GM19351 (cell line): ENCODE measurements at regions not wholly inside any gene's neighbourhood (a gene's known extent, or its start where the extent isn't known, plus 50 kb on each side); places are given as distances from the start of the nearest gene placed in this dataset.

Experiments
- ATAC-seq: cut with Tn5 transposase; IDR thresholded peaks from one replicate; pipeline ENCODE4 v1.9.1; 2021; ENCODE audit warnings: mild to moderate bottlenecking, moderate library complexity; ENCODE audit not compliant: unreplicated experiment

GRCh38 chr11:104610635-104611034 lies 287.6 kb downstream of the CASP12 start:
- ATAC-seq = no peak

- ATAC-seq = peak; percentile 91
Observed at GRCh38 chr11:104609311-104610085, 288.8 kb downstream of the CASP12 start.

- ATAC-seq = no peak
Observed at GRCh38 chr11:104602643-104603042, 295.6 kb downstream of the CASP12 start.

- no peak for ATAC-seq
Observed at GRCh38 chr11:104594228-104594958, 303.9 kb downstream of the CASP12 start.

GRCh38 chr11:104588970-104589369 lies 309.3 kb downstream of the CASP12 start:
- ATAC-seq = no peak

DNA sequence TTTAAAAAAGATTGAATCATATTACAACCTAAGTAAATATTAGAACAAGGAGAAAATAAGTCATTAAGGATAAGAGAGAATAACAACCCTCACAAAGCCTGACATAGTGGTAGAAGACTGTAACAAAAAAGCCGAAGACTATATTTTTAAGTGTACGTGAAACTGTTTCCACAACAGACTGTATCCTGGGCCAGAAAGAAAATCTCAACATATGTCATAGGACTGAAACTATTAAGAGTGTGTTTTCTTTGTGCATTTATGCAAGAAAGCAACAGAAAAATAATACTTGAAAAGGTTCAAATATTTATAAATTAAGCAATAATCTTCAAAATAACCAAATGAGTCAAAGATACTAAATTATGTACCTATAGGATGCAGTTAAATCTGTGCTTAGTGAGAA lies 309.8 kb downstream of the CASP12 start:
- no peak for ATAC-seq

DNA sequence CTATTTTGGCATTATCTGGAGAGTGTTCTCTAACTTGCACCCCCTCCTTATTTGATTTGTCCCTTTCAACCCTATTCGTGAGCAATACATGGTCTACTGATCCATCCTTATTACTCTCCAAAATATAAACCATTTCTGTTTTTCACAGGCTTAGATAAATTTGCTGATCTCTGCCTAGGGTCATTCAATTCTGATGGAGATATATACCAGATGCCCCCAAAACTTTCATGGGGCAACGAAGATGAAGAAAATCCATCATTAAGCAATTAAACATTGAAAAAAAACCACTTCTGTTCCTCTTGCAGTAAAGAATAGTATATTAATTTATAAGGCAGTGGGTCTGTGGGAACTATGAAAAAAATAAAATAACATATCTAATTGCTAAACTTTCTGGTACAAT lies 313.4 kb downstream of the CASP12 start:
- no peak for ATAC-seq

DNA sequence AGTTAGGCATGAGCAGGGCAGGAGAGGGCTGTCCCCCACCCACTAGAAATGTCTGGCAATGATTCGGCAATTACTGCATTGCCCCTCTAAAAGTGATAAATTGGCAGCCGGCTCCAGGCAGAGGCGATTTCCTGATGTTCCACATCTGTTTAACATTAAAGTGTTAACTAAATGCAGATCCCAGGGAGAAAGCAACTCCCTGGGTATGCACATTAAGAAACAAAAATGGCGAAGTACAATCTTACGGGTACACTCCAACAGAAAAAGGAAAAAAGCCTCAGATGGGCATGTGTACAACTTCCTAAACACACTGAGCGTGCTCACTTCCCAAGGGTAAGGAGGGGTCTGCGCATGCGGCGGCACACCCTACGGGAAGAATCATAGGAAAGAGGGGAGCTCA lies 314.4 kb downstream of the CASP12 start:
- ATAC-seq = no peak

DNA sequence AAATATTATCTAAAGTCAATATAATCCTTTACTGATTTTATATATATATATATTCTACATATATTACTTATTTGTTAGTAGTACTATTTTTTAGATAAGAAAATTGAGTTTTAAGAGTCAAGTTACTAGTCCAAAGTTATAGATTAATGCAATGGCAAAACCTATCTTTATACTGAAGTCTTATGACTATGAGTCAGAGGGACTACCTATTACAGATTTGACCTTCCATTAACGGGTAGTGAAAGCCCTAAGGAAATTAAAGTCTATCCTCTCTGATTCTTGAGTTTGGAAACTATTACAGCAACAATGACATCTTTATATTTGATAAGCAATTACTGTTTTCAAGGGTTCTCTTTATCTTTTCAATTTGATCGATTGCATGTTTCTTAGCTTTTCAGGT lies 315.8 kb downstream of the CASP12 start:
- no peak for ATAC-seq

DNA sequence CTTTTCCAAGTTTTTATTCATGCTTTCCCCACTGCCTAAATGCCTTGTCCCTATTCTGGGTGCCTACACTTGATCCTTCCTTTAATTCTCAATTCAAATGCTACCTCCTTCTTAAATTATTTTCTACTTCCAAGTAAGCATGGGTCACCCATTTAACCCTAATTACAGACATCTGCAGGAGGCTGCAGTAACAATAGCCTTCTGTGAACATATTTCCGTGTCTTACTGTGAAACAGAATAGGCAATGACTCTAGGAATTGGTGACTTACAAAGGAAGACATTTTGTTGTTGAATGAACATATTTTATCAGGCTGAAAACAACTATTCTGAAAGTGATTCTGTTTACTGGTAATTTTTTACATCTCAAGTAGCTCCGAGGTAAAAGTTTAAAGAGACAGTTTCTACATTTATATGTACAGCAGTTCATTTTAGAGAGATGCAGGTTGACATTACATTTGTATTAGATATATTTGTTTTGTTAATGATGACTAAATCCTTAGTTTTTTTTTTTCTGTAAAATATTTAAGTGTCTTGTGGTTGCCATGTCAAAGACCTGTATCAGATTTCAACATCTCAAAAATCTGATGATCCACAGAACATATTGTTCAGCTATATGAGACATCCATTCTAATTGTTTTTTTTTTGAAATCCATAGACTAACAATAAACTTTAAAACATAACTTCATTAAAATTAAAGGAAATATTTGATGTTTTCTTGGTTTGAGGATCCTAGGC lies 316.8 kb downstream of the CASP12 start:
- ATAC-seq = no peak

DNA sequence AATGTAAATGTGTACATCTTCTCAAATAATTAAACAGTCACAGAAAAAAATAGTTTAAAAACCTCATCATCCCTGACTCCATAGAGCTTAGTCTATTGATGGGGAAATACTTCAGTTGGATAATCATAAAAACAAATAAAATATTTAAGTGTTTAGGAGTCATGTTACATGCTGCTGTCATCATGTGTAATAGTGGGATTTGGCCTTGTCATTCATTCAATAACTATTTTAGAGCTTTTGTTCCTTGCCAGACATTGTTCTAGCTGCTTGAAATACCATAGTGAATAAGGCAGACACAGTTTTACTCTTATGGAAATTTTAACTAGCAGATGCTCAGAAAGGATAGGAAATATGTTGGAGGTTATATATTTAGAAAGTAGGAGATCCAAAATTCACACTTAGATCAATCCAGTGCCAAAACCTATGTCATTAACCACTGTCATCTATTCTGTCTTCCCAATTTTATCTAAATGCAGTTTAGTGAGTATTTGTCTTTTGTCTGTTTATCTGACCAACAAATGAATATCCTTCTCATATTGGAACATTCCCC lies 324.7 kb downstream of the CASP12 start:
- ATAC-seq = no peak

GRCh38 chr11:104572279-104572678 lies 326.0 kb downstream of the CASP12 start:
- ATAC-seq = no peak

DNA sequence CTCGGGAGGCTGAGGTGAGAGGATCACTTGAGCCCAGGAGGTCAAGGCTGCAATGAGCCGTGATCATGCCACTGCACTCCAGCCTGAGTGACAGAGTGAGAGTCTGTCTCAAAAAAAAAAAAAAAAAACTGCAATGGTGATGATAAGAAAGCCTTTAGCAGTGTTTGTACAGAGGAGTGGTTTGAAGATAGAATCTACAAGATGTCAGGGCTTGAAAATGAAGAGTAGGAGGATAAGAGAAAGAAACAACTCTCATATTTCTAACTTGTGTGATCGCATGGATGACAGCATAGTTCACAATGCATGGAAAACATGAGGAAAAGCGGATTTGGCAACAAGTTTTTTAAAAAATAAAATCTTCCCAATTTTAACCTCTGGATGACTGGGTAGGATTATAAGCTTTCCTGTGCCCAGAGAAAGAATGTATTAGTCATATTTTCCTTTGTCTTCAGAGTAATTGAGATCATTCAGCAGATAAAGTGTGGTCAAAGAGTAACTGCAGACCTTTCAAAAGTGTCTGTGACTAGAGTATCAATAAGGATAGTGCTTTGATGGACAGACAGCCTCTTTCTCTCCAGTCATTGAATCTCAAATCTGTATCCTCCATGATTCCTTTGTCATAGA lies 328.1 kb downstream of the CASP12 start:
- ATAC-seq = no peak

GRCh38 chr11:104565583-104565961 lies 332.7 kb downstream of the CASP12 start:
- no peak for ATAC-seq

DNA sequence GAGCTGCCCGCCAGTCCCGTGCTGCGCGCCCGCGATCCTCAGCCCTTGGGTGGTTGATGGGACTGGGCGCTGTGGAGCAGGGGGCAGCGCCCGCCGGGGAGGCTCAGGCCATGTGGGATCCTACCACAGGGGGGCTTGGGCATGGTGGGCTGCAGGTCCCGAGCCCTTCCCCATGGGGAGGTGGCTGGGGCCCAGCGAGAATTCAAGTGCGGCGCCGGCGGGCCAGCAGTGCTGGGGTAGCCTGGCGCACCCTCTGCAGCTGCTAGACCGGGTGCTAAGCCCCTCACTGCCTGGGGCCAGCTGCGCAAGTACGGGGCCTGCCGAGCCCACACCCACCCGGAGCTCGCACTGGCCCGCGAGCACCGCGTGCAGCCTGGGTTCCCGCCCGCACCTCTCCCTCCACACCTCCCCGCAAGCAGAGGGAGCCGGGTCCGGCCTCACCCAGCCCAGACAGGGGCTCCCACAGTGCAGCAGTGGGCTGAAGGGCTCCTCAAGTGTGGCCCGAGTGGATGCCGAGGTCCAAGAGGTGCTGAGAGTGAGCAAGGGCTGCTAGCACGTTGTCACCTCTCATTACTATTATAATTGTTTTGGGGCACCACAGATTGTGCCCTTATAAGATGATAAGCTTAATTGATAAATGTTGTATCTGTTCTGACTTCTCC lies 333.2 kb downstream of the CASP12 start:
- ATAC-seq = no peak

GRCh38 chr11:104556606-104557301 lies 341.5 kb downstream of the CASP12 start:
- no peak for ATAC-seq

DNA sequence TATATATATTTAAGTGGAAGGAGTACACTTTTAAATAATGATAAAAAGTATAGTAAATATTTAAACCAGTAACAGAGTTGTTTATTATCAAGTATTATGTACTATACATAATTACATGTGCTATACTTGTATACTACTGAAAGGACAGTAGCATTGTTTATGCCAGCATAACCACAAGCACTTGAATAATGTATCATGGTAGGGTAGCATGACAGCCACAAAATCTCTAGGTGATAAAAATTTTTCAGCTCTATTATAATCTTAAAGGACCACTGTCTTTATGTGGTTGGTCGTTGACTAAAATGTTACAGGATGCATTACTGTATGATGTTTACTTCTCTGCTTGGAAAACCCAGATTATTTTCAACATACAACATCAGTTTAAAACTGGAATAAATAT lies 349.2 kb downstream of the CASP12 start:
- ATAC-seq = no peak

- ATAC-seq = peak; percentile 41
Observed at GRCh38 chr11:104547996-104548661, 350.1 kb downstream of the CASP12 start.

- ATAC-seq = no peak
Observed at GRCh38 chr11:104546501-104546900, 351.8 kb downstream of the CASP12 start.
